Stimulated activated CD4-positive, alpha-beta T cell treated with anti-CD3 and anti-CD28 coated beads, Interleukin-4, amount 100 ng/mL, for 48 hours (primary cell): ENCODE measurements at regions not wholly inside any gene's neighbourhood (a gene's known extent, or its start where the extent isn't known, plus 50 kb on each side); places are given as distances from the start of the nearest gene placed in this dataset.

ENCODE experiments used
- DNase-seq, 2 donors: peaks; one replicate each; pipeline ENCODE4 v3.0.0-alpha.2; 2020; ENCODE audit warnings: low read depth in 2 of 2

DNA sequence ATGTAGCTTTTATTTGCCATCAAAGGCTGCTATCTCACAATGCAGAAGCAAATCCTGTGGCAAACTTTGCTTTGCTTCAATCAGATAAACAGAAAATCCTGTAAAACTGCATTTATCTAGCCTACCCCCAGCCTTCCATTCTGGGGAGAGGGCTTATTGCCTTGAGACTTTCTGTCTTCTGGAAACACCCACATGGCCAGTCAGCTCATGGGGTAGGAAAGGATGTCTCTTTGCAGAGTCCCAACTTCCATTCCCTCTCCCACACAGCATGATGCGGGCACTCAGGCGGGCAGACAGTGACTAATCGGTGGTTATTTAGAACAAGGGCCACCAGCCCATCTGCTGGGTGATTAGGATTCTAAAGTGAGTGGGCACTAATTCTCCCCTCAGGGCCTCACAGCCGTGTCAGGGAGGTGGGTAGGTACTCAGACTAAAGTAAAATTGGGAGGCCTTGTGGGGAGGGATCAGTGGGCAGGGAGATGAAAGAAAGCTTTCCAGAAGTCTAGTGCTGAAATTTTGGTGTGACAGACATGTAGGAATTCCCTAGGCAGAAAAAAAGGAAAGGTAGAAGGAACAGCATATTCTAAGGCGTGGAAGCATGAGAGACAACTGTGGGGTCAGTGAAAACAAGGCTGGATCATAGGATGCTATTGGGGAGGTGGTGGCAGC, 720.5 kb downstream of the VRK1 start:
- DNase-seq = no peak

DNA sequence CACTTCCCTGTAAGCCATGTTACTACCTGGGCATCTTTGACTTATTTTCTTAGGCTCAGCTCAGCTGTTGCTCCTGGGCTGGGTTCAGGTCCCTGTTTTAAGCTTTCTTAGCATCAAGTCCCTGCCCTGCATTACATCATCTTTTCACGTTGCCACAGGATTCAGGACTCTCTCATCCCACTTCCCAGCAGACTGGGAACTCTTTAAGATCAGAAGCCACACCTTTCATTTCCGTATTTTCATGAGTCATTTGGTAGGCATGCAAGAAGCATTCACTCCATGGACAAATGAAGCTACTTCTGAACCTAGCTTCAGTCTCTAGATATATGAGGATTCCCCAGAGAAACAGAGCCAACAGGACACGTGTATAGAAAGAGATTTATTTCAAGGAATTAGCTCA, 726.8 kb downstream of the VRK1 start:
- DNase-seq = no peak

DNA sequence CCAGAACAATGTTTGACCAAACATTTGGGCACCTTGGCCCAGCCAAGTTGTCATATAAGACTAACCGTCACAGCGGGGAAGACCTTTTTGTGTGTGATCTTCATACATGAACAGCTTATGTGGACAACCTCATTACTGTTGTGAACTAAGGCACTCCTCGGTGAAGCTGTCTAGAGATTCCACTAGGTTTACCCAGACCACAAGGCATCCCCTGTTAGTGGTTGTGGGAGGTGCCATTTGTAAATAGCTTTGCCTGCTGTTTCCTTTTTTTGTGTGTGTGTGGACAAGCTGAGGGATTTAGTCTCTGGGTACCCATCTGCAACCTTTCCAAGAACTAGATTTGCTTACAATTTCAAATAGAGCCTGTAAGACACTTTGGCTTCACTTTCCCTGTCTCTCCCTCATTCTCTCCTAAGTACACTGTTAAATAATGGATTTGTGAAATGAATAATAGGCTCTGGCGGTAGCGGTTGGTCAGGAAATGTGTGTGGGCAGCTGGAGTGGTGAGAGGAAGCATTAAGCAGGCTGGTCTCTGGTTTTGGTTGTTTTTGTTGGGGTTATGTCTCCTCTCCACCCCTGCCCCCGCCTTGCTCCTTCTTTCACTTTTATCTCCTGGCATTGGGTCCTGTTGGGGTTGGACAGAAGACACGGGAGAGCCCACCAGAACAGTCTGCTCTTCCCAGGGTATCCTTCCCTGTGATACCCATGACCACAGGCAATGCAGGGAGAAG, 727.6 kb downstream of the VRK1 start:
- no peak for DNase-seq

GRCh38 chr14:97527993-97528392, 730.8 kb downstream of the VRK1 start:
- no peak for DNase-seq

GRCh38 chr14:97532052-97532451, 734.9 kb downstream of the VRK1 start:
- DNase-seq = no peak

GRCh38 chr14:97536421-97536820, 739.2 kb downstream of the VRK1 start:
- no peak for DNase-seq

DNA sequence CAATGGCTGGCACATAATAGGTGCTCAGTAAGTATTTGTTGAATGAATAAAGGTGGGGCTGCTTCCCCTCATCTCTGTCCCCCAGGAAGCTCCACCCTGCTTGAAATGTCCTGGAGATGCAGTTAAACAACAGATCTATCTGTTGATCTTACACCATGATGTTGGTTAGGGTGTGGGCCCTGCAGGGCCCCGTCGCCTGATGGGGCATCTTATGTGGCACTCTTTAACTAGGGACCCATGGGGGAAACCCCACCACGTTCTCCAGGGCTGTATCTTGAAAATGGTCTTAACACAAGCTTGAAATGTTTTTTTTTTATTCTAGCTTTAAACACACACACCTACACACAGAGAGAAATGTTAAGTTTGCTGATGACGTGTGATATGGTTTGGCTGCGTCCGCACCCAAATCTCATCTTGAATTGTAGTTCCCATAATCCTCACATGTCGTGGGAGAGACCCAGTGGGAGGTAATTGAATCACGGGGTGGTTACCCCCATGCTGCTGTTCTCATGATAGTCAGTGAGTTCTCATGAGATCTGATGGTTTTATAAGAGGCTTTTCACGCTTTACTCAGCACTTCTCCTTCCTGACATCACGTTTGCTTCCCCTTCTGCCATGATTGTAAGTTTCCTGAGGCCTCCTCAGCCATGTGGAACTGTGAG, 741.7 kb downstream of the VRK1 start:
- no peak for DNase-seq

- no peak for DNase-seq
Observed at GRCh38 chr14:97539411-97539795, 742.2 kb downstream of the VRK1 start.

DNA sequence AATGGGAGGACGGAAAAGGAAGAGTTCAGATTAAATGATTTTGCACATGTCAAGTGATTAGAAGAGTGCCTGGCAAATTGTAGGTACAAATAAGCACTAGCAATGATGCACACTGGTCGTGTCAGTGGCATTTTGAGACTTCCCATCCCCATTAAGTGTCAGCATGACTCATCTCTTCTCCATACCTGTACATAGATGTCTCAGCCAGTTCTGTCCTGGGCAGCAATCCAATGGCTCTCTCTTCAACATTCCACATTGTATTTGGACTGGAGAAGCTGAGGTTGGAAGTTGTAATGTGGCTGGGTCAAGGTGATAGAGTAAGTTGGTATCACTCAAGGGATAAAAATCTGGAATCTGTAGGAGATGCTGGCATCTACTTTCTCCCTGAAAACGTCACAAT, 742.7 kb downstream of the VRK1 start:
- no peak for DNase-seq

DNA sequence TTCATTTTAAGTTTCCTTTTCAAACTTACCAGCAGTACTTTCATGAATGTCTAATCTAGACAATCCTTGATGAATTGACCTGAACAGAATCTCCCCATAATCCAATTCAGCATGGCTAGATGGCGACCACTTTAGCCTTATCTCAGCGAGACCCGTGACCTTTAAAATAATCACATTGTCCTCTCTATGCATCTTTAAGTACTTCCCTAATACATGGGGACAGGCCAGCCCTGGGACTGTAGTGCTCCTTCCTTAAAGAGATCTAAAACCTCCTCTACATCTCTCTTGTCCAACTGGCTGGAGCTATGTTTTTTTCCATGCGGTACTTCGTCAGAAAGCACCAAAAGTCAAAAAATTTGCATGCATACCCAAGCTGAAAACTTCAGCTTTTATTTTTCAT, 746.0 kb downstream of the VRK1 start:
- DNase-seq = no peak

DNA sequence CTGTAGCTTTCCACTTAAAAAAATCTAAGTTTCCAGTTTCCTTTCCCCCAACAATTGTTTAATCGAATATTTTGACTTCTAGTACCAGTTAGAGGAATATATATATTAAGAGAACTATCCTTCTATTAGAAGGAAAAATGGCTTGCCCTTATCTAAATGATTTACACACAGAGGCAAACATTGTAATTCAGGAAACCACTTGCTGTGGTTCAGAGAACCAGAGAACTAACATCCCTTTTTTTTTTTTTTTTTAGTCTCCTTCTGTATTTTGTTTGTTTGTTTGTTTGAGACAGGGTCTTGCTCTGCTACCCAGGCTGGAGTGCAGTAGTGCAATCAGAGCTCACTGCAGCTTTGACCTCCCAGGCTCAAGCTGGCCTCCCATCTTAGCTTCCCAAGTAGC, 746.6 kb downstream of the VRK1 start:
- no peak for DNase-seq

GRCh38 chr14:97544571-97544970, 747.4 kb downstream of the VRK1 start:
- no peak for DNase-seq

- no peak for DNase-seq
Observed at GRCh38 chr14:97546491-97547230, 749.5 kb downstream of the VRK1 start.

DNA sequence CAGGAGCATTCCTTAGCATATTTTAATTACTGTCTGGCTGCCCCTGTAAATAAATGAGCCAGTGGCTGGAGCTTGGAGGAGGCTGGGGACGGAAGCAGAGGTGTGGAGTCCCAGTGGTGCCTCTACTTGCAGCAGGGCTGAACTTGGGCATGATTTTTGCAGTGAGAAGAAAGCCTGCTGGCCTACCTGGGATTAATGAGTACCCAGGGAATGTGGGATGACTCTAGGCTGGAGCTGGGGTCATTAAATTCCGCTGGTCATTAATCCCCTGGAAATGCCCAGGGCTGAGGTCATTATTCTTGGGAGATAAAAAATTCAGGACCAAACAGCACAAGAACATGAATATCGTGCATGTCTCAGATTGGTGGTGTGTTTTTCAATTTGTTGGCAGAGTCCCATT, 753.3 kb downstream of the VRK1 start:
- DNase-seq = no peak

GRCh38 chr14:97554597-97554996, 757.4 kb downstream of the VRK1 start:
- DNase-seq = no peak

- no peak for DNase-seq
Observed at GRCh38 chr14:97564334-97564733, 767.2 kb downstream of the VRK1 start.

DNA sequence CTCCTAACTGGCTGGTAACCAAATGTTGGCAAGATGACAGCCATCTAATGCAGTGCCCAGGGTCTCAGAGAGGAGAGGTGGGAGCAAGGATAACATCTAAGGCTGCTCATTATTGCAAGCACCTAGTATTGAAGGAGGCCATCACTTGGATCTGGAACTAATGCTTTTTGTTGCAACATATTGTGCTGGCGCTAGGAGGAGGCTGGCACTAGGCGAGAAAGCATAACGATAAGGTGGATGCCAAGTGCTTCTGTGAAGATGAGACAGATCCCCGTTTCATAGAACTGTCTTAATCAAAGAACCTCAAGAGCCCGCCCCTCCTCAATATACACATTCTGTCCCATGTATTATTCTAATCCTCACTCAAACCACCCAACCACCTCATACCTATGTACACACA, 774.0 kb downstream of the VRK1 start:
- DNase-seq = no peak

DNA sequence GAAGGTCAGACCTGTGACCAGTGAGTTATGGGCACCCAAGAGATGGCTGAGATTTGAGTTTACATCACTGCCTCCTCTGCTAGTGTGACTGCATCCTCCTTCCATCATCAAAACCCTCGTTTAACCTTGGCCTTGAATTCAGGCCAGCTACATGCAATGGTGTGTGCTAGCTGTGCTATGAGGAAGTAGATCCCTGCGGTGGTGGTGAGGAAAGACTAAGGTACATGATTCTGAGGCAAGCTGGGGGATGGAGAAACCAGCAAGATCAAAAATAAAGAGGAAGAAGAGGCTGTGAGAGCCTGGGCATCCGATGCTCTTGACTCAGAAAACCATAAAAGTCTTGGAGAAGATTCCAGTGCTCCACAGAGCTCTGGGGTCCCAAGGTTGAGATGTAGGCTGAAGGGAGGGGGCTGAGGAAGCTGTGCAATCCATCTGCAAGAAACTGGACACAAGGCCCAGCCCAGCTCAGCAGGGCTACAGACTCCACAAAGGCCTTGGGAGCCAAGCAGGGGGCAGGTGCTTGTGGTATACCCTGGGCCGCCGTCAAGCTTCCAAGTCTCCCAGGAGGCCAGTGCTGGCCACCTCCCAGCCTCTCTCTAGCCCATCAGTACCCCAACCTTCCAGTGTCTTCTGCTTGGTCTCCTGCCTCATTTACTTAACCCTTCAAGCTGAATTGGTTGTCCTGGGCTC, 774.8 kb downstream of the VRK1 start:
- no peak for DNase-seq

DNA sequence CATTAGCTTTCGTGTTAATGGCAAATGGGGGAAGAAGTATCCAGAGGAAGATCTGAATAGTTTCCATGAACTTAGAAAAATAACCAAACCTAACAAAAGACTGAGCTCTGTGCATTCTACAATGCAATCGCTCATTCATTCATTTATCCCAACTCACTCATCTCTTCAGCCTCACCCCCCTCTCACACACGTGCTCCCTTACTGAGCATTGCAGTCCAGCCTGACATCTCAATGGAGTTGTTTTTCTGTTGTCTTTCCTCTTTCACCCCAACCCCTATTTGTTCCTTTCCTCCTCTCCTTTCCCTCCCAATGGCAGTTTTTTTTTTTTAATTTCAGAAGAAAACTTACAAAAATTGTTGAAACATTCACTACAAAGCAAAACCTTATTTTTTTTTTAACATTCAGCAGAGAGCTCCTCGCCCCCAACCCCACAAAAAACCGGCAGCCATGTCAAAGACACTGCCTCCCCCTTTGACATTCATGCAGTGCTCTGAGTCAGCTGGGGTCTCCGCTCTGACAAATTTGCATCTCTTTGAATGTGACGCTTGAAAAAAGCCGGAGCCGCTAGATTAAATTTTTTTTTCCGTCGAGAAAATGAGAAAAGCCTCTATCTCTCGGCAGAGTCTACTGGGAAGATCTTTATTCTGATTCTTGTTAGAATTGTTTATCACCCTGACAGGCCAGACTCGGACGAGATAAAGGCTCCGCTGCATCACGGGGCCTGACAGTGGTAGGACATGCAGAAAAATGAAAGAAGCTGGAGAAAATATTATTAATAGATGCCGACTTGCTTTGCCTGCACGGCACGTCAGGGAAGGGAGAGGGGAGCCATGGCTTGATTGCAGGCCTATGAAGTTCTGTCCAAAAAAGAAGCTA, 775.6 kb downstream of the VRK1 start:
- no peak for DNase-seq

GRCh38 chr14:97575677-97576076, 778.5 kb downstream of the VRK1 start:
- no peak for DNase-seq

GRCh38 chr14:97578982-97579548, 781.9 kb downstream of the VRK1 start:
- no peak for DNase-seq
